K562 (cell line): ENCODE measurements at regions not wholly inside any gene's neighbourhood (a gene's known extent, or its start where the extent isn't known, plus 50 kb on each side); places are given as distances from the start of the nearest gene placed in this dataset.
"Not testable (repeated sequence)": the region's sequence is repeated elsewhere in the genome, so short reads cannot be mapped to it uniquely, and the experiment has no call there.

Experiments
- CHCHD3 ChIP-seq: fragments of 250-450 bp; sonication (Bioruptor Pico); IDR thresholded peaks from 2 replicates; pipeline ENCODE4 v2.1.2; 2022; ENCODE audit warnings: mild to moderate bottlenecking
- NR1H2 ChIP-seq: sonication (generic); formaldehyde crosslinking; IDR thresholded peaks from 2 replicates; pipeline ENCODE4 v1.4.0; 2020; ENCODE audit warnings: mild to moderate bottlenecking, missing genetic modification reagents
- POLR2A ChIP-seq: fragments of 450-650 bp; conservative IDR thresholded peaks from 2 replicates; pipeline ENCODE4 v1.6.1; 2016
- SMARCE1 ChIP-seq: fragments of 450-650 bp; IDR thresholded peaks from 2 replicates; pipeline ENCODE4 v1.7.1; 2016; ENCODE audit warnings: mild to moderate bottlenecking
- ZNF589 ChIP-seq: fragments of 200-800 bp; sonication (Bioruptor generic); IDR thresholded peaks from 2 replicates; pipeline ENCODE4 v1.6.1; 2016; ENCODE audit warnings: low read depth, missing genetic modification characterization, missing compliant biosample characterization
- TF ChIP-seq, protein P1 (sequence below), 3 experiments: IDR thresholded peaks in 2 of 3; conservative IDR thresholded peaks in 1 of 3; 2 replicates each; pipeline ENCODE4 v1.5.1; 2011 to 2012; ENCODE audit warnings: low read length in 3 of 3, mild to moderate bottlenecking in 3 of 3, control low read depth in 2 of 3, improper control_type of control experiment in 1 of 3, inconsistent platforms in 1 of 3, low read depth in 1 of 3, mixed read lengths in 1 of 3, moderate library complexity in 1 of 3; ENCODE audit not compliant: insufficient read depth in 2 of 3
- TF ChIP-seq, protein P2 (sequence below), 2 experiments: fragments of 200-800 bp in 1 of 2; sonication (Bioruptor generic) in 1 of 2; sonication (generic) in 1 of 2; formaldehyde crosslinking in 1 of 2; IDR thresholded peaks in 1 of 2; conservative IDR thresholded peaks in 1 of 2; 2 replicates each; pipeline versions ENCODE4 v1.5.0 to v1.6.1; 2016 to 2020; ENCODE audit warnings: missing compliant biosample characterization in 1 of 2, missing genetic modification characterization in 1 of 2, missing genetic modification reagents in 1 of 2

DNA sequence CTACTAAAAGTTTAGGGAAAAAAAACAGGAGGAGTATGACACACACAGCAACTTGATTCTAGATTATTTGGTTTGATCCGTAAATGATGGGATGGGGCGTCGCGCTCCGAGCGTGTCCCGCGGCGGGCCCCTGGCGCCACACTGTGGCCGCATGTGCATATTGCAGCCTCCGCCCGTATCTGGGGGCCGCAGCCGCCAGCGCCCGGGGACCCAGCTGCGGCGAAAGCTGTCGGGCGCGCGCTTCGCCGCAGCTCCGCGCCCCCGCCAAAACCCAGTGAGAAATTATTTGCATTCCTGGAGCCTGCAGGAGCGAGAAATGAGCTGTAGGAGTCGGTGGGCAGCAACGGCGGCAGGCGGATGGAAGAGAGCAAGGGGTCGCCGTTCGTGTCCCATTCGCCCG lies 87.3 kb downstream of the FAM72C start:
- TF ChIP-seq NR1H2 (CRISPR knock-in tag); SMARCE1; CHCHD3 (CRISPR knock-in tag); ZNF589 (CRISPR knock-in tag); POLR2A: not testable (repeated sequence)
- TF ChIP-seq, protein P1, sequence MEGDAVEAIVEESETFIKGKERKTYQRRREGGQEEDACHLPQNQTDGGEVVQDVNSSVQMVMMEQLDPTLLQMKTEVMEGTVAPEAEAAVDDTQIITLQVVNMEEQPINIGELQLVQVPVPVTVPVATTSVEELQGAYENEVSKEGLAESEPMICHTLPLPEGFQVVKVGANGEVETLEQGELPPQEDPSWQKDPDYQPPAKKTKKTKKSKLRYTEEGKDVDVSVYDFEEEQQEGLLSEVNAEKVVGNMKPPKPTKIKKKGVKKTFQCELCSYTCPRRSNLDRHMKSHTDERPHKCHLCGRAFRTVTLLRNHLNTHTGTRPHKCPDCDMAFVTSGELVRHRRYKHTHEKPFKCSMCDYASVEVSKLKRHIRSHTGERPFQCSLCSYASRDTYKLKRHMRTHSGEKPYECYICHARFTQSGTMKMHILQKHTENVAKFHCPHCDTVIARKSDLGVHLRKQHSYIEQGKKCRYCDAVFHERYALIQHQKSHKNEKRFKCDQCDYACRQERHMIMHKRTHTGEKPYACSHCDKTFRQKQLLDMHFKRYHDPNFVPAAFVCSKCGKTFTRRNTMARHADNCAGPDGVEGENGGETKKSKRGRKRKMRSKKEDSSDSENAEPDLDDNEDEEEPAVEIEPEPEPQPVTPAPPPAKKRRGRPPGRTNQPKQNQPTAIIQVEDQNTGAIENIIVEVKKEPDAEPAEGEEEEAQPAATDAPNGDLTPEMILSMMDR (IDR thresholded peaks at IDR 0.05 in 2 of 3, conservative IDR thresholded peaks at IDR 0.05 in 1 of 3; ENCODE audit: insufficient read depth in 2 of 3, low read depth in 1 of 3, low read length in 3 of 3): 0 out of 6 replicates have a peak, but pooled peaks of 1 of the 3 experiments have one; percentile 24
- TF ChIP-seq, protein P2, sequence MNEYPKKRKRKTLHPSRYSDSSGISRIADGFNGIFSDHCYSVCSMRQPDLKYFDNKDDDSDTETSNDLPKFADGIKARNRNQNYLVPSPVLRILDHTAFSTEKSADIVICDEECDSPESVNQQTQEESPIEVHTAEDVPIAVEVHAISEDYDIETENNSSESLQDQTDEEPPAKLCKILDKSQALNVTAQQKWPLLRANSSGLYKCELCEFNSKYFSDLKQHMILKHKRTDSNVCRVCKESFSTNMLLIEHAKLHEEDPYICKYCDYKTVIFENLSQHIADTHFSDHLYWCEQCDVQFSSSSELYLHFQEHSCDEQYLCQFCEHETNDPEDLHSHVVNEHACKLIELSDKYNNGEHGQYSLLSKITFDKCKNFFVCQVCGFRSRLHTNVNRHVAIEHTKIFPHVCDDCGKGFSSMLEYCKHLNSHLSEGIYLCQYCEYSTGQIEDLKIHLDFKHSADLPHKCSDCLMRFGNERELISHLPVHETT (CRISPR knock-in tag; conservative IDR thresholded peaks at IDR 0.05 in 1 of 2, IDR thresholded peaks at IDR 0.05 in 1 of 2): not testable (repeated sequence)
